B cell (primary cell): ENCODE measurements at regions not wholly inside any gene's neighbourhood (a gene's known extent, or its start where the extent isn't known, plus 50 kb on each side); places are given as distances from the start of the nearest gene placed in this dataset.
A peak's percentile ranks its signal among the peaks of the same experiment; 100 is the strongest.

Experiments used
- ATAC-seq: fragments of 200-7000 bp; cut with Tn5 transposase; one replicate; pipeline ENCODE4 v1.10.0; 2021; ENCODE audit warnings: low read depth, mild to moderate bottlenecking, moderate number of reproducible peaks, moderate library complexity
- CTCF ChIA-PET: fragments of 350-600 bp; sonication (Branson Sonifier 250); formaldehyde crosslinking; loops from one replicate; lab custom pipeline; 2021; ENCODE audit warnings: antibody characterized with exemption, inconsistent platforms; lab: Charles Lee
- POLR2A ChIA-PET: fragments of 350-600 bp; sonication (Branson Sonifier 250); formaldehyde crosslinking; loops from one replicate; lab custom pipeline; 2021; ENCODE audit warnings: antibody characterized with exemption; lab: Charles Lee
- DNase-seq: peaks from one replicate; pipeline ENCODE4 v3.0.0; 2013
- H2AFZ ChIP-seq: 2 replicates; pipeline ENCODE4 v1.6.1; 2012; ENCODE audit warnings: mild to moderate bottlenecking, low read depth, low read length; ENCODE audit not compliant: insufficient read depth, poor library complexity, severe bottlenecking
- H3K27ac ChIP-seq, 2 donors: 1 replicate in 1 of 2; 2 replicates in 1 of 2; pipeline ENCODE4 v1.5.1; 2012 to 2013; ENCODE audit warnings: low read length in 2 of 2, mild to moderate bottlenecking in 2 of 2, moderate library complexity in 1 of 2
- H3K27me3 ChIP-seq, 4 experiments: fragments of 200-600 bp in 1 of 4; sonication (generic) in 1 of 4; replicated peaks in 1 of 4; 1 replicate in 2 of 4; 2 replicates in 2 of 4; pipeline versions ENCODE4 v1.6.1 to v1.7.0; 2013 to 2016; ENCODE audit warnings: low read length in 3 of 4, mild to moderate bottlenecking in 2 of 4, mixed read lengths in 1 of 4, moderate library complexity in 1 of 4; ENCODE audit not compliant: insufficient read depth in 4 of 4, control insufficient read depth in 3 of 4; ENCODE audit errors: control extremely low read depth in 1 of 4
- H3K36me3 ChIP-seq, 2 experiments: replicated peaks in 1 of 2; 1 replicate in 1 of 2; 2 replicates in 1 of 2; pipeline versions ENCODE4 v1.6.1 to v1.7.1; 2013; ENCODE audit warnings: low read length in 1 of 2; ENCODE audit not compliant: insufficient read depth in 2 of 2, control insufficient read depth in 1 of 2; ENCODE audit errors: control extremely low read depth in 1 of 2, extremely low read depth in 1 of 2
- H3K4me1 ChIP-seq, 2 donors: fragments of 200-600 bp in 1 of 2; sonication (generic) in 1 of 2; 1 replicate in 1 of 2; 2 replicates in 1 of 2; pipeline versions ENCODE4 v1.5.1 to v1.6.1; 2013 to 2017; ENCODE audit warnings: low read length in 2 of 2; ENCODE audit not compliant: control insufficient read depth in 2 of 2, insufficient read depth in 2 of 2
- H3K4me2 ChIP-seq: replicated peaks from 2 replicates; pipeline ENCODE3; 2012; ENCODE audit warnings: mild to moderate bottlenecking, low read depth, low read length; ENCODE audit not compliant: poor library complexity, severe bottlenecking
- H3K4me3 ChIP-seq, 5 experiments: fragments of 200-600 bp in 1 of 5; sonication (generic) in 1 of 5; 1 replicate in 3 of 5; 2 replicates in 2 of 5; pipeline versions ENCODE4 v1.5.1 to v1.7.0; 2011 to 2016; ENCODE audit warnings: low read length in 4 of 5, mild to moderate bottlenecking in 4 of 5, low read depth in 2 of 5, control low read depth in 1 of 5, moderate library complexity in 1 of 5; ENCODE audit not compliant: insufficient read depth in 1 of 5; ENCODE audit errors: control extremely low read depth in 1 of 5, extremely low read depth in 1 of 5
- H3K79me2 ChIP-seq: fragments of 200-600 bp; sonication (generic); one replicate; pipeline ENCODE4 v1.6.0; 2016; ENCODE audit warnings: low read length; ENCODE audit not compliant: control insufficient read depth, insufficient read depth
- H3K9ac ChIP-seq: fragments of 200-600 bp; sonication (generic); 2 replicates; pipeline ENCODE4 v1.6.1; 2017; ENCODE audit warnings: mild to moderate bottlenecking, low read length, moderate library complexity
- H3K9me3 ChIP-seq, 3 donors: one replicate each; pipeline versions ENCODE4 v1.6.1 to v1.7.1; 2013; ENCODE audit warnings: low read length in 2 of 3; ENCODE audit not compliant: control insufficient read depth in 2 of 3, insufficient read depth in 1 of 3; ENCODE audit errors: control extremely low read depth in 1 of 3
- H4K20me1 ChIP-seq: 2 replicates; pipeline ENCODE4 v1.6.0; 2012; ENCODE audit warnings: mild to moderate bottlenecking, low read length; ENCODE audit not compliant: insufficient read depth, control insufficient read depth, poor library complexity, severe bottlenecking
- H3K27ac Mint-ChIP-seq: one replicate; pipeline ENCODE4 v1.8.0; 2021; ENCODE audit warnings: mixed read lengths
- H3K27me3 Mint-ChIP-seq: one replicate; pipeline ENCODE4 v1.8.0; 2021; ENCODE audit warnings: mixed read lengths
- H3K4me1 Mint-ChIP-seq: one replicate; pipeline ENCODE4 v1.8.0; 2021; ENCODE audit warnings: mixed read lengths
- H3K4me3 Mint-ChIP-seq: one replicate; pipeline ENCODE4 v1.8.0; 2021; ENCODE audit warnings: mixed read lengths
- H3K9me3 Mint-ChIP-seq: one replicate; pipeline ENCODE4 v1.8.0; 2022; ENCODE audit warnings: mixed read lengths; ENCODE audit not compliant: insufficient read depth
- EZH2 ChIP-seq: IDR thresholded peaks from 2 replicates; pipeline ENCODE4 v1.6.1; 2012; ENCODE audit warnings: borderline replicate concordance, low read depth, mild to moderate bottlenecking, moderate library complexity, low read length; ENCODE audit not compliant: insufficient read depth, poor library complexity, severe bottlenecking
- WGBS: methylation state at CpG from one replicate; pipeline ENCODE4 v1.1.5; 2013; ENCODE audit warnings: missing lambda C conversion rate; ENCODE audit not compliant: insufficient coverage; 5-methylcytosine and 5-hydroxymethylcytosine counted together
- intact Hi-C: fragments of 100-400 bp; cut with micrococcal nuclease; formaldehyde crosslinking; loops from one replicate; pipeline ENCODE4 v1.10.0; 2022
- TF ChIP-seq, protein P1 (sequence below): fragments of 200-600 bp; IDR thresholded peaks from one replicate; pipeline ENCODE4 v1.8.0; 2022; ENCODE audit warnings: antibody characterized with exemption, mild to moderate bottlenecking

DNA sequence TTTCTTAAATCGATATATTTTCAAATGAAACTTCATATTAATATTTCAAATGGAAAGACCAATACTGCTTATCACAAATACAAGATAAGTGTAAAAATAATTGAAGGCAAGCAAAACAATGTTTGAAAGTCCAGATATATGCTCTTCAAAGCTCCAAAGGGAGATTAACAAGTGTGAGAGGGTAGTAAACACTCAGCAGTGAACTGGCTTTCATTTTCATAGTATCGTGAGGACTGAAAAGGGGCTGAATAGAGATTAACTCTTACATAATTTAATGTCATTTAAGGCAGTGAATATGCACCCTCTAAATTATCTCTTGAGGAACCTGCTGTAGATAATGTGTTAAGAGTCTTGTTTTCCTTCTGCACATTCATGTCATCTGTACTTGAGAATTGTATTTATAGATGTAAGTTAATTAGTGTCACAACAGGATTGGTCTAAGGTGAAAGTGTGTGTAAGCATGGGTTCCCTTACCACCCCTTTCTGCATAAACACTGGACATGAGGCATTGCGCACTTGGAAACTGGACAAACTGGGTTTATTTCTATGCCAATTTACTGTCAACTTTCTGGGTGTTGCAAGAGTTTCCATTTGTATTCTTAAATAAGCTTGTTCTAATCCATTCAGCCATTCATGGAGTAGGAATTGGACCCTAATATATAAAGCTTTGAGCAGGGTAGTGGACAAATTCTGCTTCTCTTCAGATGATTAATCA is 76.7 kb upstream of the SESTD1 start:
- no peak overlapping the region for H3K27ac ChIP-seq
- Mint-ChIP-seq H3K9me3 (no peaks in the 10 kb centered on the region), H3K4me3 (no peak overlapping the region), H3K27ac (no peak overlapping the region), H3K27me3 (no peaks in the 10 kb centered on the region), H3K4me1 (peaks cover 11% of the 10 kb centered on the region)
- no peaks in the 10 kb centered on the region for H4K20me1 ChIP-seq
- H3K9me3 ChIP-seq = no peaks in the 10 kb centered on the region
- H3K4me1 ChIP-seq = peaks cover 2 to 8% of the 10 kb centered on the region in 2 donors
- ATAC-seq (no peak), DNase-seq (no peak)
- TF ChIP-seq, protein P1, sequence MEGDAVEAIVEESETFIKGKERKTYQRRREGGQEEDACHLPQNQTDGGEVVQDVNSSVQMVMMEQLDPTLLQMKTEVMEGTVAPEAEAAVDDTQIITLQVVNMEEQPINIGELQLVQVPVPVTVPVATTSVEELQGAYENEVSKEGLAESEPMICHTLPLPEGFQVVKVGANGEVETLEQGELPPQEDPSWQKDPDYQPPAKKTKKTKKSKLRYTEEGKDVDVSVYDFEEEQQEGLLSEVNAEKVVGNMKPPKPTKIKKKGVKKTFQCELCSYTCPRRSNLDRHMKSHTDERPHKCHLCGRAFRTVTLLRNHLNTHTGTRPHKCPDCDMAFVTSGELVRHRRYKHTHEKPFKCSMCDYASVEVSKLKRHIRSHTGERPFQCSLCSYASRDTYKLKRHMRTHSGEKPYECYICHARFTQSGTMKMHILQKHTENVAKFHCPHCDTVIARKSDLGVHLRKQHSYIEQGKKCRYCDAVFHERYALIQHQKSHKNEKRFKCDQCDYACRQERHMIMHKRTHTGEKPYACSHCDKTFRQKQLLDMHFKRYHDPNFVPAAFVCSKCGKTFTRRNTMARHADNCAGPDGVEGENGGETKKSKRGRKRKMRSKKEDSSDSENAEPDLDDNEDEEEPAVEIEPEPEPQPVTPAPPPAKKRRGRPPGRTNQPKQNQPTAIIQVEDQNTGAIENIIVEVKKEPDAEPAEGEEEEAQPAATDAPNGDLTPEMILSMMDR = peak; percentile 4
- TF ChIP-seq EZH2 = no peak
- no peaks in the 10 kb centered on the region for H3K36me3 ChIP-seq
- WGBS = no CpG with 5 or more reads among the region's 3 CpGs
- H3K79me2 ChIP-seq = no peaks in the 10 kb centered on the region
- no peak overlapping the region for H3K4me3 ChIP-seq
- no peak overlapping the region for H3K9ac ChIP-seq
- H3K27me3 ChIP-seq = no peaks in the 10 kb centered on the region
- CTCF ChIA-PET = interaction anchor here (0.6 to 5.8 kb wide), 4 partner anchors 112 to 212 kb away, joined by 3 to 35 read pairs (median 3); no protein-coding TSS in a partner anchor
- H2AFZ ChIP-seq = no peak overlapping the region
- POLR2A ChIA-PET = no interaction called here
- no peak overlapping the region for H3K4me2 ChIP-seq
- intact Hi-C loops = loop anchor here (5.0 kb wide), 1 partner anchor 79 kb away; the partner anchor contains the start of gene SESTD1

DNA sequence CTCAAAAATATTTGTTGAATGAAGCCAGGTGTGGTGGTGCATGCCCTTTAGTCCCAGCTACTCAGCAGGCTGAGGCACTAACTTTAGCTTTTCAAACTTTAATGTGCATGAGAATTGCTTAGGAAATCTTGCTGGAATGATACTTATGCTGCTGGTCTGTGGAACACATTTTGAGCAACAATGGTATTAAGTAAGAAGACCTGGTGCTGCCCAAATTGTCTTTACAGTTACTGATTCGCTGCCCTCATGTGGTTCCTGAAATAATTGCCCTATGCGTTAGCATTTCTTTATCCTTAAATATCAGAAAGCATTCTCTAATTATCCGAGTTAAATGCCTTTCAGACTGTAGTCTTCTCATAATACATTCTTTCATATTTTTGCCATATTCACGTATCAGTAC is 76.0 kb upstream of the SESTD1 start:
- H3K79me2 ChIP-seq = no peaks in the 10 kb centered on the region
- H3K27me3 ChIP-seq = no peaks in the 10 kb centered on the region
- H3K36me3 ChIP-seq = no peaks in the 10 kb centered on the region
- CTCF ChIA-PET = interaction anchor here (0.6 to 5.8 kb wide), 5 partner anchors 111 to 211 kb away, joined by 3 to 35 read pairs (median 3); no protein-coding TSS in a partner anchor
- ATAC-seq (peak; percentile 51), DNase-seq (peak; percentile 52)
- POLR2A ChIA-PET = no interaction called here
- TF ChIP-seq, protein P1 = peak; percentile 38
- TF ChIP-seq EZH2 = no peak
- H3K27ac ChIP-seq = no peak overlapping the region
- no peak overlapping the region for H3K4me3 Mint-ChIP-seq
- peaks cover 11% of the 10 kb centered on the region for H3K4me1 Mint-ChIP-seq
- peaks cover 2 to 8% of the 10 kb centered on the region in 2 donors for H3K4me1 ChIP-seq
- H2AFZ ChIP-seq = no peak overlapping the region
- H4K20me1 ChIP-seq = no peaks in the 10 kb centered on the region
- H3K9me3 Mint-ChIP-seq = no peaks in the 10 kb centered on the region
- intact Hi-C loops = loop anchor here (1.0 to 5.0 kb wide), 2 partner anchors 78 to 121 kb away; partner anchors contain the start of gene SESTD1
- no peaks in the 10 kb centered on the region for H3K9me3 ChIP-seq
- WGBS = 64% methylated on average over 2 of the region's 4 CpGs
- H3K9ac ChIP-seq = no peak overlapping the region
- no peak overlapping the region for H3K27ac Mint-ChIP-seq
- H3K4me3 ChIP-seq = no peak overlapping the region
- no peaks in the 10 kb centered on the region for H3K27me3 Mint-ChIP-seq
- no peak overlapping the region for H3K4me2 ChIP-seq
